ENCODE measurements at regions not wholly inside any gene's neighbourhood (a gene's known extent, or its start where the extent isn't known, plus 50 kb on each side); places are given as distances from the start of the nearest gene placed in this dataset.

DNA sequence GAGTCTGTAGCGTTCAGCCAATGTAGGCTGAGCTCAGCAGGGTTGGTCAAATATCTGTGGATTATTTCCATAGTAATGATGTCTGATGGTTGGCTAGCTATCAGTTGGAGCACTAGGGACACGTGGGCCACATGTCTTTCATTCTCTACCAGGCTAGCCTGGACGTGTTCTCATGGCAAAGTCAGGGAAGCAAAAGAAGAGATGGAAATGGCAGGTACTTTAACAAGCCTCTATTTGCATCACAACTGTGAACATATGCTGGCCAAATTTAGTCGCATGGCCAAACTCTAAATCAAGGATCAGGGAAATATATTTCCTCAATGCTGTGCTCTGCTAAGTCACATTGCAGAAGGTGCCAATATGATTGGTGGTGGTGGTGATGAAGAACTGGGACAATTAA is 371.6 kb upstream of the CHST9 start:
- DNase-seq (no peak), ATAC-seq (ENCODE audit: insufficient read depth, low FRiP score) (no peak)
- TF ChIP-seq, protein P1, sequence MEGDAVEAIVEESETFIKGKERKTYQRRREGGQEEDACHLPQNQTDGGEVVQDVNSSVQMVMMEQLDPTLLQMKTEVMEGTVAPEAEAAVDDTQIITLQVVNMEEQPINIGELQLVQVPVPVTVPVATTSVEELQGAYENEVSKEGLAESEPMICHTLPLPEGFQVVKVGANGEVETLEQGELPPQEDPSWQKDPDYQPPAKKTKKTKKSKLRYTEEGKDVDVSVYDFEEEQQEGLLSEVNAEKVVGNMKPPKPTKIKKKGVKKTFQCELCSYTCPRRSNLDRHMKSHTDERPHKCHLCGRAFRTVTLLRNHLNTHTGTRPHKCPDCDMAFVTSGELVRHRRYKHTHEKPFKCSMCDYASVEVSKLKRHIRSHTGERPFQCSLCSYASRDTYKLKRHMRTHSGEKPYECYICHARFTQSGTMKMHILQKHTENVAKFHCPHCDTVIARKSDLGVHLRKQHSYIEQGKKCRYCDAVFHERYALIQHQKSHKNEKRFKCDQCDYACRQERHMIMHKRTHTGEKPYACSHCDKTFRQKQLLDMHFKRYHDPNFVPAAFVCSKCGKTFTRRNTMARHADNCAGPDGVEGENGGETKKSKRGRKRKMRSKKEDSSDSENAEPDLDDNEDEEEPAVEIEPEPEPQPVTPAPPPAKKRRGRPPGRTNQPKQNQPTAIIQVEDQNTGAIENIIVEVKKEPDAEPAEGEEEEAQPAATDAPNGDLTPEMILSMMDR (IDR thresholded peaks at IDR 0.05; ENCODE audit: control extremely low read depth, extremely low read depth): no peak
- no peaks in the 10 kb centered on the region for H3K9me3 ChIP-seq (ENCODE audit: control insufficient read depth in 4 of 4, insufficient read depth in 3 of 4, low read length in 3 of 4)
- 78 to 81% methylated on average over 4 of the region's 4 CpGs for WGBS, 2 donors
- no peaks in the 10 kb centered on the region for H3K36me3 ChIP-seq (ENCODE audit: control insufficient read depth in 4 of 4, insufficient read depth in 4 of 4, low read length in 4 of 4)
- H3K9ac ChIP-seq (ENCODE audit: insufficient read depth in 1 of 2, low read length in 2 of 2): no peak overlapping the region
- H3K4me1 ChIP-seq (ENCODE audit: control insufficient read depth in 5 of 5, insufficient read depth in 5 of 5, low read length in 5 of 5): peaks cover 0 to 3% (median 0%) of the 10 kb centered on the region in 5 donors
- no peak overlapping the region for H3K27ac ChIP-seq (ENCODE audit: low read depth in 1 of 2, low read length in 1 of 2)
- H3K27me3 ChIP-seq (ENCODE audit: control insufficient read depth in 3 of 3, insufficient read depth in 3 of 3, low read length in 2 of 3): no peaks in the 10 kb centered on the region
- H3K4me3 ChIP-seq: no peak overlapping the region

DNA sequence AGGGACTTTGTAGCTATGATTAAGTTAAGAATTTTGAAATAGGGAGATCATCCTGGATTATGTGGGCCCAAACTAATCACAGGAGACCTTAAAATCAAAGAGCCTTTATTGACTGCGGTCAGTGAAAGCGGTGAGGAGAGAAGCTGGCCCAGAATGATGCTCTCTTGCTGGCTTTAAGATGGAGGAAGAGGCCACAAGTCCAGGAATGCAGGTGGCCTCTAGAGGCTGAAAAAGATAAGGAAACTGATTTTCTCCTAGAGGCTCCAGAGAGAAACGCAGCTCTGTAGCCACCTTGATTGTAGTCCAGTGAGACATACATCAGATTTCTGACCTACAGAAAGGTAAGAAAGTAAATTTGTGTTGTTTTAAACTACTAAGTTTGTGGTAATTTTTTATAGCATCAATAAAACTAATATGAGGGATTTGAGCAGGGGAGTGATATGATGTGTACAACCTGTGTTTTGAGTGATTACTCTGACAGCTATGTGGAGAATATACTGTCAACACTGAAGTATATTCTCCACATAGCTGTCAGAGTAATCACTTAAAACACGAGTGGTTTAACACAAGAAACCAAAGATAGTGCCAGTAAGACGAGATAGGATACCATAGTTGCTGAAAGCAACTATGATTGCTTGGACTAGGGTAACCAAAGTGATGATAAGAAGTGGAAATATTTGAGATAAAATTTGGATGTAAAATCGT is 364.4 kb upstream of the CHST9 start:
- Histone ChIP-seq H3K9me3 (ENCODE audit: control insufficient read depth in 4 of 4, insufficient read depth in 3 of 4, low read length in 3 of 4) (no peaks in the 10 kb centered on the region), H3K36me3 (ENCODE audit: control insufficient read depth in 4 of 4, insufficient read depth in 4 of 4, low read length in 4 of 4) (no peaks in the 10 kb centered on the region), H3K27me3 (ENCODE audit: control insufficient read depth in 3 of 3, insufficient read depth in 3 of 3, low read length in 2 of 3) (no peaks in the 10 kb centered on the region), H3K4me3 (no peak overlapping the region), H3K4me1 (ENCODE audit: control insufficient read depth in 5 of 5, insufficient read depth in 5 of 5, low read length in 5 of 5) (no peaks in the 10 kb centered on the region), H3K9ac (ENCODE audit: insufficient read depth in 1 of 2, low read length in 2 of 2) (no peak overlapping the region), H3K27ac (ENCODE audit: low read depth in 1 of 2, low read length in 1 of 2) (no peak overlapping the region)
- WGBS, 2 donors: 76 to 86% methylated on average over 6 of the region's 6 CpGs
- no peak for DNase-seq
- TF ChIP-seq, protein P1 (IDR thresholded peaks at IDR 0.05; ENCODE audit: control extremely low read depth, extremely low read depth): no peak
- ATAC-seq (ENCODE audit: insufficient read depth, low FRiP score): no peak

DNA sequence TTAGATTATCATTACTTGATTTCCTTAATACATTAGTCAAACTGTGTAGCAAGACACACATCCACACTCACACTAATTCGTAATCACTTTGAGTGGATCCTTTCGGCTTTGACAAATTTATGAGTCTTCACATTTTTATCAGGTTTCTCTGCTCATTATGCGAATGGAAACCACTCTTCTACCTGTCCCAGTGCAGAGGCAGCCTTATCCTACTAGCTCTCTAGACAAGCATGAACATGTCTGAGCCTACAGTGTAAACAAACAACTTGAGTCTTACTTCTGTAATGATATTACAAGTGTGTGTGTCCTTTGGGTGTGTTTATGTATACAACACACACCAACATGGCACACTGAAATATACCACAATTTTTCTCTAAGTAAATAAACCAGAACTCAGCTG is 361.9 kb upstream of the CHST9 start:
- TF ChIP-seq, protein P1 (IDR thresholded peaks at IDR 0.05; ENCODE audit: control extremely low read depth, extremely low read depth): no peak
- Histone ChIP-seq H3K4me1 (ENCODE audit: control insufficient read depth in 5 of 5, insufficient read depth in 5 of 5, low read length in 5 of 5) (no peaks in the 10 kb centered on the region), H3K9me3 (ENCODE audit: control insufficient read depth in 4 of 4, insufficient read depth in 3 of 4, low read length in 3 of 4) (no peaks in the 10 kb centered on the region), H3K36me3 (ENCODE audit: control insufficient read depth in 4 of 4, insufficient read depth in 4 of 4, low read length in 4 of 4) (no peaks in the 10 kb centered on the region), H3K27ac (ENCODE audit: low read depth in 1 of 2, low read length in 1 of 2) (no peak overlapping the region), H3K9ac (ENCODE audit: insufficient read depth in 1 of 2, low read length in 2 of 2) (no peak overlapping the region), H3K27me3 (ENCODE audit: control insufficient read depth in 3 of 3, insufficient read depth in 3 of 3, low read length in 2 of 3) (no peaks in the 10 kb centered on the region), H3K4me3 (no peak overlapping the region)
- 87 to 90% methylated on average over 3 of the region's 3 CpGs for WGBS, 2 donors
- ATAC-seq (ENCODE audit: insufficient read depth, low FRiP score) (no peak), DNase-seq (no peak)

DNA sequence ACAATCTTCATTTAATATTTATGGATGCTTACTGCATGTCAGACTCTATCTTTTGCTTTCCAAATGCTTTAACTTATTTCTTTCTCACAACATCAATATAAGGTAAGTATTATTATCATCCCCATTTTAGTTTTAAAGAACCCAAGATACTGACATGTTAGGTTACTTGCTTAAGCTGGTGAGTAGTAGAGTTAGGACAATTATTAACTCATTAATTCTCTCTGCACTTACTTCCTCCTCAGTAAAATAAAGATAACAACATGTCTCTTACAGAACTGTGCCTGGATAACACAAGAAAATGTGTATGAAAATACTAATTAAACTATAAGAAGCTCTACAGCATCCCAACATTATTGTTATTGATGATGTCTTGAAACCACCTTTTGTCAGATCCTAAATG is 359.1 kb upstream of the CHST9 start:
- no peak overlapping the region for H3K9ac ChIP-seq (ENCODE audit: insufficient read depth in 1 of 2, low read length in 2 of 2)
- H3K4me1 ChIP-seq (ENCODE audit: control insufficient read depth in 5 of 5, insufficient read depth in 5 of 5, low read length in 5 of 5): no peaks in the 10 kb centered on the region
- no peak overlapping the region for H3K27ac ChIP-seq (ENCODE audit: low read depth in 1 of 2, low read length in 1 of 2)
- ATAC-seq (ENCODE audit: insufficient read depth, low FRiP score): no peak
- H3K36me3 ChIP-seq (ENCODE audit: control insufficient read depth in 4 of 4, insufficient read depth in 4 of 4, low read length in 4 of 4): no peaks in the 10 kb centered on the region
- H3K9me3 ChIP-seq (ENCODE audit: control insufficient read depth in 4 of 4, insufficient read depth in 3 of 4, low read length in 3 of 4): no peaks in the 10 kb centered on the region
- no peak overlapping the region for H3K4me3 ChIP-seq
- no peak for DNase-seq
- no peaks in the 10 kb centered on the region for H3K27me3 ChIP-seq (ENCODE audit: control insufficient read depth in 3 of 3, insufficient read depth in 3 of 3, low read length in 2 of 3)
- TF ChIP-seq, protein P1 (IDR thresholded peaks at IDR 0.05; ENCODE audit: control extremely low read depth, extremely low read depth): no peak

All from lung (tissue), 11 donors.